Tibial nerve (tissue), 4 donors: ENCODE measurements at regions not wholly inside any gene's neighbourhood (a gene's known extent, or its start where the extent isn't known, plus 50 kb on each side); places are given as distances from the start of the nearest gene placed in this dataset.
"Not testable (repeated sequence)": the region's sequence is repeated elsewhere in the genome, so short reads cannot be mapped to it uniquely, and the experiment has no call there.

Source experiments
- DNase-seq, 2 donors: peaks; one replicate each; pipeline ENCODE4 v3.0.0-alpha.2; 2019; ENCODE audit warnings: low spot score in 2 of 2
- H3K27ac ChIP-seq, 4 donors: fragments of 200-600 bp; sonication (generic) in 3 of 4; one replicate each; pipeline ENCODE4 v1.5.1; 2017 to 2019; ENCODE audit warnings: mild to moderate bottlenecking in 1 of 4
- H3K27me3 ChIP-seq, 2 donors: fragments of 200-600 bp; sonication (generic) in 1 of 2; one replicate each; pipeline versions ENCODE4 v1.5.1 to v1.6.0; 2017 to 2019
- H3K36me3 ChIP-seq, 3 donors: fragments of 200-600 bp; sonication (generic); one replicate each; pipeline ENCODE4 v1.5.1; 2018 to 2019
- H3K4me1 ChIP-seq, 4 donors: fragments of 200-600 bp; sonication (generic) in 3 of 4; one replicate each; pipeline ENCODE4 v1.5.1; 2017 to 2019
- H3K4me3 ChIP-seq, 4 donors: fragments of 200-600 bp; sonication (generic) in 3 of 4; one replicate each; pipeline ENCODE4 v1.5.1; 2017 to 2019; ENCODE audit warnings: mild to moderate bottlenecking in 1 of 4, moderate library complexity in 1 of 4
- H3K9me3 ChIP-seq, 4 donors: fragments of 200-600 bp; sonication (generic) in 3 of 4; one replicate each; pipeline ENCODE4 v1.5.1; 2017 to 2019
- EP300 ChIP-seq, 2 donors: sonication (generic); formaldehyde crosslinking; IDR thresholded peaks; one replicate each; pipeline ENCODE4 v1.6.1; 2017; ENCODE audit warnings: antibody characterized with exemption in 2 of 2, mild to moderate bottlenecking in 1 of 2
- POLR2A ChIP-seq, 2 donors: fragments of 450-650 bp; IDR thresholded peaks; one replicate each; pipeline ENCODE4 v1.6.1; 2017; ENCODE audit warnings: antibody characterized with exemption in 2 of 2, mild to moderate bottlenecking in 2 of 2, moderate library complexity in 2 of 2
- WGBS, 2 donors: methylation state at CpG; one replicate each; pipeline ENCODE4 v1.1.5; 2018; 5-methylcytosine and 5-hydroxymethylcytosine counted together
- TF ChIP-seq, protein P1 (sequence below), 5 experiments: fragments of 200-600 bp in 3 of 5; fragments of 450-650 bp in 2 of 5; sonication (generic) in 3 of 5; IDR thresholded peaks; one replicate each; pipeline ENCODE4 v1.5.1; 2016 to 2019; ENCODE audit warnings: antibody characterized with exemption in 5 of 5, mild to moderate bottlenecking in 3 of 5, moderate library complexity in 2 of 5

GRCh38 chr2:14999114-14999661, 366.7 kb downstream of the LRATD1 start:
- no peaks in the 10 kb centered on the region for H3K9me3 ChIP-seq
- H3K4me1 ChIP-seq: no peaks in the 10 kb centered on the region
- no peak overlapping the region for H3K4me3 ChIP-seq
- no peak overlapping the region for H3K27ac ChIP-seq
- H3K36me3 ChIP-seq: no peaks in the 10 kb centered on the region
- no peaks in the 10 kb centered on the region for H3K27me3 ChIP-seq
- DNase-seq: no peak
- WGBS, 2 donors: 73 to 84% methylated on average over 7 of the region's 7 CpGs
- TF ChIP-seq EP300 (IDR thresholded peaks at IDR 0.05): no peak
- TF ChIP-seq, protein P1, sequence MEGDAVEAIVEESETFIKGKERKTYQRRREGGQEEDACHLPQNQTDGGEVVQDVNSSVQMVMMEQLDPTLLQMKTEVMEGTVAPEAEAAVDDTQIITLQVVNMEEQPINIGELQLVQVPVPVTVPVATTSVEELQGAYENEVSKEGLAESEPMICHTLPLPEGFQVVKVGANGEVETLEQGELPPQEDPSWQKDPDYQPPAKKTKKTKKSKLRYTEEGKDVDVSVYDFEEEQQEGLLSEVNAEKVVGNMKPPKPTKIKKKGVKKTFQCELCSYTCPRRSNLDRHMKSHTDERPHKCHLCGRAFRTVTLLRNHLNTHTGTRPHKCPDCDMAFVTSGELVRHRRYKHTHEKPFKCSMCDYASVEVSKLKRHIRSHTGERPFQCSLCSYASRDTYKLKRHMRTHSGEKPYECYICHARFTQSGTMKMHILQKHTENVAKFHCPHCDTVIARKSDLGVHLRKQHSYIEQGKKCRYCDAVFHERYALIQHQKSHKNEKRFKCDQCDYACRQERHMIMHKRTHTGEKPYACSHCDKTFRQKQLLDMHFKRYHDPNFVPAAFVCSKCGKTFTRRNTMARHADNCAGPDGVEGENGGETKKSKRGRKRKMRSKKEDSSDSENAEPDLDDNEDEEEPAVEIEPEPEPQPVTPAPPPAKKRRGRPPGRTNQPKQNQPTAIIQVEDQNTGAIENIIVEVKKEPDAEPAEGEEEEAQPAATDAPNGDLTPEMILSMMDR (IDR thresholded peaks at IDR 0.05): no peak

- WGBS, 2 donors: 94 to 97% methylated on average over 6 to 18 of the region's 26 CpGs
These were observed 370.0 kb downstream of the LRATD1 start for GRCh38 chr2:15002519-15002918.

GRCh38 chr2:15006667-15007066, 374.1 kb downstream of the LRATD1 start:
- H3K27me3 ChIP-seq: no peaks in the 10 kb centered on the region
- no peak for TF ChIP-seq EP300 (IDR thresholded peaks at IDR 0.05)
- WGBS, 2 donors: 81 to 83% methylated on average over 2 of the region's 2 CpGs
- H3K9me3 ChIP-seq: peaks cover 0 to 9% (median 0%) of the 10 kb centered on the region in 4 donors
- no peaks in the 10 kb centered on the region for H3K36me3 ChIP-seq
- no peaks in the 10 kb centered on the region for H3K4me1 ChIP-seq
- no peak for DNase-seq
- H3K4me3 ChIP-seq: no peak overlapping the region
- no peak overlapping the region for H3K27ac ChIP-seq

More at GRCh38 chr2:15002519-15002918, 370.0 kb downstream of the LRATD1 start:
- H3K4me1 ChIP-seq, H3K9me3 ChIP-seq, DNase-seq, H3K27me3 ChIP-seq, H3K36me3 ChIP-seq, H3K27ac ChIP-seq, H3K4me3 ChIP-seq: not testable (repeated sequence)

DNA sequence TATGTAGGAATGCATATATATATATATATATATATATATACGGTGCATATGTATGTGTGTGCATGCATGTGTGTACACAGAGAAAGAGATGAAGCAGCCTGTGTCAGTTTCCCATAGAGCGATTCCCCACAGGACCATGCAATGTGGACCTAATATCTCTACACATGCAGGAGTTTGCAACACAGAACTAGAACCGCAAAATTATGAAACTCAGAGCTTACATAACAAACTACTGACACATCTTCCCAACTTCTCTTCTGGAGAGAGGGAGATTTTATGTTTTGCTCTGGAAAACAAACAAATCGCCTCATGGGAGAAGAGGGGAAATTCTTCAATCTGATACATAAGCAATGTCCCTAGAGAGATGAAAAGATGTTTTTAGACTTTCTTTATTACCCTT, 377.2 kb downstream of the LRATD1 start:
- no peaks in the 10 kb centered on the region for H3K27me3 ChIP-seq
- H3K27ac ChIP-seq: no peak overlapping the region
- TF ChIP-seq EP300 (IDR thresholded peaks at IDR 0.05): no peak
- TF ChIP-seq, protein P1 (IDR thresholded peaks at IDR 0.05): no peak
- TF ChIP-seq POLR2A (IDR thresholded peaks at IDR 0.05): no peak
- peaks cover 0 to 23% (median 2%) of the 10 kb centered on the region in 4 donors for H3K9me3 ChIP-seq
- DNase-seq: no peak
- no peaks in the 10 kb centered on the region for H3K36me3 ChIP-seq
- WGBS, 2 donors: 81 to 82% methylated on average over 4 of the region's 4 CpGs
- no peak overlapping the region for H3K4me3 ChIP-seq
- H3K4me1 ChIP-seq: no peaks in the 10 kb centered on the region

DNA sequence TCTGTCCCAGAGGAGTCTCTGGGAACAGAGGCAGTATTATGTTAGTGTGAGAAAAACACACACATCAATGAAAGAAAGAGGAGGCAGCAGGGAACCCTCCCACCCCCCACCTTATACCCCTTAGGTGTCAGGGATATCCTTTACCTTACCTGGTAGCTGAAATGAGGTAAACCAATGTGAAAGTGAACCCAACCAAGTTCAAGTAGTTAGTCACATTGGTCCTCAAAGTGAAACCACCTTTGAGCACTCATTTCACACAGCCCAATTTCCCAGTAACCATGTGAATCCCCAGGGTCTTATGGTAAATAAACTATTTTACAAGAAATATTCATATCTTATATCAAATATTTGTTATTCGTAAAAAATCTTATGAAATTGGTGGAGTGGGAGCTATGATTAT, 377.8 kb downstream of the LRATD1 start:
- Histone ChIP-seq H3K4me1 (no peaks in the 10 kb centered on the region), H3K36me3 (no peaks in the 10 kb centered on the region), H3K9me3 (peaks cover 0 to 23% (median 2%) of the 10 kb centered on the region in 4 donors), H3K4me3 (no peak overlapping the region), H3K27ac (no peak overlapping the region), H3K27me3 (no peaks in the 10 kb centered on the region)
- TF ChIP-seq POLR2A (IDR thresholded peaks at IDR 0.05): no peak
- no peak for TF ChIP-seq EP300 (IDR thresholded peaks at IDR 0.05)
- TF ChIP-seq, protein P1 (IDR thresholded peaks at IDR 0.05): no peak
- 77 to 94% methylated on average over 1 of the region's 1 CpG for WGBS, 2 donors
- no peak for DNase-seq

DNA sequence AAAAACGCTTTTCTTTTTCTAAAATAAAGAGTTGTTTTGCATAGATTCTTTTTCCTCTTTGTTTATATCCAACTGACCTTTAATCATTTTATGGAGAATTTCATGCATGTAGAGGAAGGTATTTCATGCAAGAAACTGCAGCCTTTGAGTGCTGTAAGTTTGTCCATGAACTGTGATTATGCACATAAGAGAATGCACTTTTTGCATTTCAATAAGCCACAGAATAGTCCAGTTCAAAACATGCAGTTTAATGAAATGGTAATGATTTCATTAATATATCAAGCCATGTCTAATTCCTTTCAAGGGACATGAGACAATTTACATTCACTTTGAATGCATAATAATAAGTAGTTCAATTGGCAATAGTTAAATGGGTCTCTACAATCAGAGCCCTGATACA, 386.3 kb downstream of the LRATD1 start:
- Histone ChIP-seq H3K4me1 (no peaks in the 10 kb centered on the region), H3K27me3 (no peaks in the 10 kb centered on the region), H3K27ac (no peak overlapping the region), H3K4me3 (no peak overlapping the region), H3K9me3 (peaks cover 0 to 9% (median 0%) of the 10 kb centered on the region in 4 donors), H3K36me3 (no peaks in the 10 kb centered on the region)
- DNase-seq: no peak
- WGBS, 2 donors: 64 to 72% methylated on average over 1 of the region's 1 CpG
- TF ChIP-seq EP300 (IDR thresholded peaks at IDR 0.05) (no peak), POLR2A (IDR thresholded peaks at IDR 0.05) (no peak)
- TF ChIP-seq, protein P1 (IDR thresholded peaks at IDR 0.05): no peak
